Upper lobe of right lung (tissue), 1 donor: ENCODE measurements at regions not wholly inside any gene's neighbourhood (a gene's known extent, or its start where the extent isn't known, plus 50 kb on each side); places are given as distances from the start of the nearest gene placed in this dataset.

Source experiments
- ATAC-seq: fragments of 200-7000 bp; cut with Tn5 transposase; one replicate; pipeline ENCODE4 v1.9.1; 2020; ENCODE audit warnings: mild to moderate bottlenecking, moderate library complexity
- DNase-seq: peaks from one replicate; pipeline ENCODE4 v3.0.0-alpha.2; 2020
- H3K27ac ChIP-seq: fragments of 200-600 bp; one replicate; pipeline ENCODE4 v1.8.0; 2022
- H3K27me3 ChIP-seq: fragments of 200-600 bp; one replicate; pipeline ENCODE4 v1.8.0; 2022; ENCODE audit warnings: mild to moderate bottlenecking
- H3K36me3 ChIP-seq: fragments of 200-600 bp; one replicate; pipeline ENCODE4 v1.8.0; 2022
- H3K4me1 ChIP-seq: fragments of 200-600 bp; one replicate; pipeline ENCODE4 v1.8.0; 2022
- H3K4me3 ChIP-seq: fragments of 200-600 bp; one replicate; pipeline ENCODE4 v1.8.0; 2022; ENCODE audit warnings: mild to moderate bottlenecking
- H3K9me3 ChIP-seq: fragments of 200-600 bp; one replicate; pipeline ENCODE4 v1.8.0; 2022
- CTCF ChIP-seq: fragments of 200-600 bp; IDR thresholded peaks from one replicate; pipeline ENCODE4 v1.8.0; 2022; ENCODE audit warnings: antibody characterized with exemption
- intact Hi-C: fragments of 100-400 bp; cut with DNase I; formaldehyde crosslinking; loops from one replicate; pipeline ENCODE4 v1.11.0; 2022
- donor health status: DM: no; HTN: yes; CAD: no; lungs with severe emphysema.

DNA sequence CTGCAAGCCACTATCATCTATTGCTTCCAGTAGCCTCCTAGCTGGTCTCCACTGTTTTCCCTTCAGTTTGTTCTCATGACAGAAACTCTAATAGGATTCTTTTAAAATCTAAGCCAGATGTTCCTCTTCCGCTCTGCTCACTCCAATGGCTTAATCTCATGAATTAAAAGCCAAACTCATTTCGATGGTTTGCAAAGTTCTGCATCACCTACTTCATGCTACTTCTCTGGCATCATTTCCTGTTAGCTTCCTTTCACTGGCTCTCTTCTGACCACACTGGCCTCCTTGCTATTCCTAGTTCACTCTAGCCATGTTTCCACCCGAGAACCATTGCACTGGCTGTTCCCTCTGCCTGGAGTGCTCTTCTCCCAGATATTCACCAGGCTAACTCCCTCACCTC is 102.0 kb upstream of the LSM6 start:
- Histone ChIP-seq H3K9me3 (no peaks in the 10 kb centered on the region), H3K4me1 (no peaks in the 10 kb centered on the region), H3K27ac (no peak overlapping the region), H3K36me3 (no peaks in the 10 kb centered on the region), H3K4me3 (no peak overlapping the region), H3K27me3 (peaks cover 4% of the 10 kb centered on the region)
- intact Hi-C loops: no loop called here
- no peak for DNase-seq
- no peak for TF ChIP-seq CTCF
- no peak for ATAC-seq

GRCh38 chr4:146072376-146072775 is 103.1 kb upstream of the LSM6 start:
- ATAC-seq (no peak), DNase-seq (no peak)
- Histone ChIP-seq H3K4me1 (no peaks in the 10 kb centered on the region), H3K4me3 (no peak overlapping the region), H3K9me3 (no peaks in the 10 kb centered on the region), H3K27ac (no peak overlapping the region), H3K36me3 (no peaks in the 10 kb centered on the region), H3K27me3 (peaks cover 4% of the 10 kb centered on the region)
- no peak for TF ChIP-seq CTCF
- intact Hi-C loops: no loop called here

- Histone ChIP-seq H3K27ac (no peak overlapping the region), H3K36me3 (no peaks in the 10 kb centered on the region), H3K4me3 (no peak overlapping the region), H3K27me3 (peaks cover 4% of the 10 kb centered on the region), H3K4me1 (no peaks in the 10 kb centered on the region), H3K9me3 (no peaks in the 10 kb centered on the region)
- ATAC-seq (no peak), DNase-seq (no peak)
- intact Hi-C loops: no loop called here
- TF ChIP-seq CTCF: no peak
These were observed 104.1 kb upstream of the LSM6 start for GRCh38 chr4:146071390-146071789.

- H3K27ac ChIP-seq: no peak overlapping the region
- intact Hi-C loops: no loop called here
- H3K9me3 ChIP-seq: no peaks in the 10 kb centered on the region
- no peaks in the 10 kb centered on the region for H3K4me1 ChIP-seq
- no peaks in the 10 kb centered on the region for H3K27me3 ChIP-seq
- no peak for DNase-seq
- ATAC-seq: no peak
- TF ChIP-seq CTCF: no peak
- H3K36me3 ChIP-seq: no peaks in the 10 kb centered on the region
- no peak overlapping the region for H3K4me3 ChIP-seq
These were observed 112.4 kb upstream of the LSM6 start for GRCh38 chr4:146063143-146063542.

- no peaks in the 10 kb centered on the region for H3K4me1 ChIP-seq
- H3K27me3 ChIP-seq: no peaks in the 10 kb centered on the region
- DNase-seq (no peak), ATAC-seq (no peak)
- no peak for TF ChIP-seq CTCF
- H3K4me3 ChIP-seq: no peak overlapping the region
- no peak overlapping the region for H3K27ac ChIP-seq
- H3K9me3 ChIP-seq: no peaks in the 10 kb centered on the region
- H3K36me3 ChIP-seq: no peaks in the 10 kb centered on the region
- intact Hi-C loops: no loop called here
These were observed 113.2 kb upstream of the LSM6 start for GRCh38 chr4:146062340-146062739.

DNA sequence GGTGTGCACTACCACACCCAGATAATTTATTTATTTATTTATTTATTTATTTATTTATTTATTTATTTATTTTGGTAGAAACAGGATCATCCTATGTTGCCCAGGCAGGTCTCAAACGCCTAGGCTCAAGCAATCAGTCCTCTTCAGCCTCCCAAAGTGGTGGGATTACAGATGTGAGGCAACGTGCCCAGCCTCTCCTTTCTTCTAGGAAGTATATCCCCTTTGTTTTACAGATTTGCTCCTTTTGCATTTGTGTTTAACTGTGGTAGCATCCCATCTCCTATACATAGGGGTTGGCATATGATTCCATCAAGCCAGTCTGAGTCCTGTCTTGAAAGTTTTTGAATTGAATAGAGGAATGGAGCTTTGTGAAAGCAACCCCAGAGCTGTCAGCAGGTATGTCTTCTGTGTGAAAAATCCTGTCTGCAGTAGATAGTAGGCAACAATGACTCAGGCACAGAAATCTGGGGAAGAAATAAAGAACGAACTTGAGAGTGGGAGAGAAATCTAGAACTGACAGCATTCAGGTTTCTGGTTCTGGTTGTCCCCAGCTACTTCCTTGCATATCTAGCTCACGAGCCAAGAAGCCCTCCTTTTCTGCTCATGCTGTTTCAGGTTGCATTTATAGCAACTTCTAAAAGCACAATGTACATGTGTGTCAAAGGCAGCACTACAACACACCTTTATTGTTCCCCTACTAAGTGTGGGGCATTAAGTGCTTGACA is 113.7 kb upstream of the LSM6 start:
- Histone ChIP-seq H3K27me3 (no peaks in the 10 kb centered on the region), H3K36me3 (no peaks in the 10 kb centered on the region), H3K4me1 (no peaks in the 10 kb centered on the region), H3K4me3 (no peak overlapping the region), H3K27ac (no peak overlapping the region), H3K9me3 (no peaks in the 10 kb centered on the region)
- no peak for DNase-seq
- intact Hi-C loops: no loop called here
- TF ChIP-seq CTCF: no peak
- ATAC-seq: no peak
